ENCODE measurements at regions not wholly inside any gene's neighbourhood (a gene's known extent, or its start where the extent isn't known, plus 50 kb on each side); places are given as distances from the start of the nearest gene placed in this dataset.

GRCh38 chr1:106134561-106134960, 921.9 kb upstream of the PRMT6 start:
- TF ChIP-seq, protein P1, sequence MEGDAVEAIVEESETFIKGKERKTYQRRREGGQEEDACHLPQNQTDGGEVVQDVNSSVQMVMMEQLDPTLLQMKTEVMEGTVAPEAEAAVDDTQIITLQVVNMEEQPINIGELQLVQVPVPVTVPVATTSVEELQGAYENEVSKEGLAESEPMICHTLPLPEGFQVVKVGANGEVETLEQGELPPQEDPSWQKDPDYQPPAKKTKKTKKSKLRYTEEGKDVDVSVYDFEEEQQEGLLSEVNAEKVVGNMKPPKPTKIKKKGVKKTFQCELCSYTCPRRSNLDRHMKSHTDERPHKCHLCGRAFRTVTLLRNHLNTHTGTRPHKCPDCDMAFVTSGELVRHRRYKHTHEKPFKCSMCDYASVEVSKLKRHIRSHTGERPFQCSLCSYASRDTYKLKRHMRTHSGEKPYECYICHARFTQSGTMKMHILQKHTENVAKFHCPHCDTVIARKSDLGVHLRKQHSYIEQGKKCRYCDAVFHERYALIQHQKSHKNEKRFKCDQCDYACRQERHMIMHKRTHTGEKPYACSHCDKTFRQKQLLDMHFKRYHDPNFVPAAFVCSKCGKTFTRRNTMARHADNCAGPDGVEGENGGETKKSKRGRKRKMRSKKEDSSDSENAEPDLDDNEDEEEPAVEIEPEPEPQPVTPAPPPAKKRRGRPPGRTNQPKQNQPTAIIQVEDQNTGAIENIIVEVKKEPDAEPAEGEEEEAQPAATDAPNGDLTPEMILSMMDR (IDR thresholded peaks at IDR 0.05; ENCODE audit: low read depth, low read length) = no peak
- no peak for TF ChIP-seq POLR2A (IDR thresholded peaks at IDR 0.05; ENCODE audit: extremely low read depth, insufficient read length)
